HepG2 (cell line): ENCODE measurements at regions not wholly inside any gene's neighbourhood (a gene's known extent, or its start where the extent isn't known, plus 50 kb on each side); places are given as distances from the start of the nearest gene placed in this dataset.
A peak's percentile ranks its signal among the peaks of the same experiment; 100 is the strongest.

ENCODE experiments used
- ATAC-seq: fragments of 200-7000 bp; cut with Tn5 transposase; 3 replicates; pipeline ENCODE4 v1.9.1; 2020; ENCODE audit warnings: mild to moderate bottlenecking, moderate library complexity
- BruUV-seq: library from RNA; stranded (reverse); fragments of 400-500 nt; replicated peaks from 2 replicates; lab custom pipeline; 2021; lab: Mats Ljungman, UMichigan
- CTCF ChIA-PET: fragments of 300-600 bp; formaldehyde crosslinking; extraction: SDS; loops from one replicate; lab custom pipeline; 2021; ENCODE audit warnings: low total read pairs, inconsistent platforms, low intra/inter-chr PET ratio; lab: Yijun Ruan, JAX
- POLR2A ChIA-PET: fragments of 350-600 bp; sonication (Branson Sonifier 250); formaldehyde crosslinking; loops from one replicate; lab custom pipeline; 2020; ENCODE audit warnings: antibody characterized with exemption, inconsistent platforms; lab: Yijun Ruan, JAX
- DNase-seq: peaks from one replicate; pipeline ENCODE4 v3.0.0-alpha.2; 2015; ENCODE audit warnings: low spot score
- FAIRE-seq: peaks from 3 replicates; lab custom pipeline; 2011; peaks lifted over from hg19 to GRCh38; lab: Jason Lieb, UNC
- H2AFZ ChIP-seq: one replicate; pipeline ENCODE4 v1.6.1; 2011; ENCODE audit warnings: low read length, inconsistent platforms
- H3K27ac ChIP-seq: fragments of 300-600 bp; 3 replicates; pipeline ENCODE4 v1.8.0; 2011; ENCODE audit warnings: mixed run types, mild to moderate bottlenecking, mixed read lengths, low read length, inconsistent platforms; ENCODE audit not compliant: insufficient read depth; ENCODE audit errors: extremely low read length
- H3K27me3 ChIP-seq, 2 experiments: fragments of 200-600 bp in 1 of 2; 2 replicates in 1 of 2; 3 replicates in 1 of 2; pipeline versions ENCODE4 v1.6.0 to v1.8.0; 2011; ENCODE audit warnings: low read length in 2 of 2, mild to moderate bottlenecking in 2 of 2, moderate library complexity in 2 of 2, inconsistent platforms in 1 of 2; ENCODE audit not compliant: insufficient read depth in 2 of 2, control insufficient read depth in 1 of 2
- H3K36me3 ChIP-seq, 2 experiments: fragments of 200-600 bp in 1 of 2; replicated peaks in 1 of 2; 2 replicates in 1 of 2; 3 replicates in 1 of 2; pipeline versions ENCODE4 v1.5.1 to v1.8.0; 2011; ENCODE audit warnings: low read length in 2 of 2, inconsistent platforms in 1 of 2; ENCODE audit not compliant: insufficient read depth in 2 of 2, control insufficient read depth in 1 of 2
- H3K4me1 ChIP-seq: 2 replicates; pipeline ENCODE4 v1.5.1; 2012; ENCODE audit warnings: low read length, inconsistent platforms; ENCODE audit not compliant: insufficient read depth
- H3K4me2 ChIP-seq: 2 replicates; pipeline ENCODE4 v1.6.0; 2011; ENCODE audit warnings: low read depth, low read length, inconsistent platforms
- H3K4me3 ChIP-seq, 3 experiments: fragments of 200-600 bp in 1 of 3; sonication (generic), shearing (Covaris generic) in 1 of 3; replicated peaks in 1 of 3; 2 replicates each; pipeline ENCODE4 v1.5.1; 2011 to 2016; ENCODE audit warnings: low read length in 3 of 3, inconsistent platforms in 2 of 3, low read depth in 2 of 3, mild to moderate bottlenecking in 2 of 3, control low read depth in 1 of 3, mixed read lengths in 1 of 3; ENCODE audit not compliant: insufficient read depth in 1 of 3
- H3K79me2 ChIP-seq: one replicate; pipeline ENCODE4 v1.6.1; 2011; ENCODE audit warnings: low read length, inconsistent platforms; ENCODE audit not compliant: insufficient read depth
- H3K9ac ChIP-seq: 2 replicates; pipeline ENCODE4 v1.6.0; 2011; ENCODE audit warnings: mild to moderate bottlenecking, low read depth, low read length, inconsistent platforms; ENCODE audit not compliant: insufficient read depth
- H3K9me3 ChIP-seq: 2 replicates; pipeline ENCODE4 v1.5.1; 2012; ENCODE audit warnings: mild to moderate bottlenecking, low read length
- H4K20me1 ChIP-seq: 2 replicates; pipeline ENCODE4 v1.6.0; 2011; ENCODE audit warnings: inconsistent platforms, mild to moderate bottlenecking, low read length, moderate library complexity; ENCODE audit not compliant: insufficient read depth
- CENPX ChIP-seq: sonication (generic); formaldehyde crosslinking; IDR thresholded peaks from 2 replicates; pipeline ENCODE4 v1.9.0; 2021; ENCODE audit warnings: mild to moderate bottlenecking, missing genetic modification reagents, moderate library complexity
- FOXK2 ChIP-seq: fragments of 450-650 bp; IDR thresholded peaks from 2 replicates; pipeline ENCODE4 v1.6.1; 2016
- GTF3A ChIP-seq: sonication (generic); formaldehyde crosslinking; conservative IDR thresholded peaks from 2 replicates; pipeline ENCODE4 v1.4.0; 2020; ENCODE audit warnings: mild to moderate bottlenecking, missing genetic modification reagents
- HNRNPLL ChIP-seq: fragments of 200-400 bp; formaldehyde crosslinking; IDR thresholded peaks from 2 replicates; pipeline ENCODE4 v1.6.1; 2017; ENCODE audit warnings: mild to moderate bottlenecking, low read depth, low read length; ENCODE audit not compliant: poor library complexity, severe bottlenecking
- NFIB ChIP-seq: sonication (generic); formaldehyde crosslinking; IDR thresholded peaks from 2 replicates; pipeline ENCODE4 v1.9.0; 2021; ENCODE audit warnings: missing genetic modification reagents, mild to moderate bottlenecking, borderline replicate concordance
- NFYC ChIP-seq: IDR thresholded peaks from 2 replicates; pipeline ENCODE4 v1.6.1; 2016; ENCODE audit warnings: missing genetic modification reagents, missing compliant biosample characterization
- PHF8 ChIP-seq: sonication (generic); formaldehyde crosslinking; IDR thresholded peaks from 2 replicates; pipeline ENCODE4 v1.5.0; 2020; ENCODE audit warnings: missing genetic modification reagents
- POLR2AphosphoS2 ChIP-seq: IDR thresholded peaks from 2 replicates; pipeline ENCODE4 v1.6.1; 2011; ENCODE audit warnings: low read depth, low read length, improper control_type of control experiment
- RFX5 ChIP-seq: IDR thresholded peaks from 2 replicates; pipeline ENCODE4 v1.6.1; 2011; ENCODE audit warnings: low read depth, low read length, improper control_type of control experiment
- SIN3A ChIP-seq: IDR thresholded peaks from 2 replicates; pipeline ENCODE4 v1.6.1; 2011; ENCODE audit warnings: low read depth, mild to moderate bottlenecking, control low read depth, low read length, borderline replicate concordance
- SOX6 ChIP-seq, 2 experiments: fragments of 450-650 bp in 1 of 2; sonication (generic) in 1 of 2; formaldehyde crosslinking in 1 of 2; IDR thresholded peaks; 2 replicates each; pipeline versions ENCODE4 v1.4.0 to v1.6.1; 2017 to 2020; ENCODE audit warnings: antibody characterized with exemption in 1 of 2, mild to moderate bottlenecking in 1 of 2, missing genetic modification reagents in 1 of 2
- TGIF2 ChIP-seq: IDR thresholded peaks from 2 replicates; pipeline ENCODE4 v1.6.1; 2016; ENCODE audit warnings: control low read depth, missing compliant biosample characterization
- YEATS4 ChIP-seq: sonication (generic); formaldehyde crosslinking; IDR thresholded peaks from 2 replicates; pipeline ENCODE4 v1.4.0; 2020; ENCODE audit warnings: missing genetic modification reagents, borderline replicate concordance
- ZC3H13 ChIP-seq: sonication (generic); formaldehyde crosslinking; IDR thresholded peaks from 2 replicates; pipeline ENCODE4 v1.8.1; 2023; ENCODE audit warnings: mild to moderate bottlenecking, missing genetic modification reagents, moderate library complexity
- ZNF160 ChIP-seq: sonication (generic); formaldehyde crosslinking; IDR thresholded peaks from 2 replicates; pipeline ENCODE4 v1.8.0; 2022; ENCODE audit warnings: mild to moderate bottlenecking, inconsistent platforms, missing genetic modification reagents
- ZNF713 ChIP-seq: sonication (generic); formaldehyde crosslinking; IDR thresholded peaks from 2 replicates; pipeline ENCODE4 v1.4.0; 2020; ENCODE audit warnings: mild to moderate bottlenecking, missing genetic modification reagents
- ZNF776 ChIP-seq: sonication (generic); formaldehyde crosslinking; IDR thresholded peaks from 2 replicates; pipeline ENCODE4 v1.4.0; 2020; ENCODE audit warnings: mild to moderate bottlenecking, missing genetic modification reagents
- ZNF788 ChIP-seq: sonication (generic); formaldehyde crosslinking; IDR thresholded peaks from 2 replicates; pipeline ENCODE4 v1.5.0; 2020; ENCODE audit warnings: mild to moderate bottlenecking, missing genetic modification reagents, borderline replicate concordance
- WGBS: methylation state at CpG from one replicate; pipeline ENCODE4 v1.1.6; 2017; ENCODE audit warnings: low lambda C conversion rate; 5-methylcytosine and 5-hydroxymethylcytosine counted together
- in situ Hi-C: cut with HindIII; loops from 2 replicates; pipeline ENCODE4 v1.10.0; 2017; ENCODE audit warnings: low pct_unique_long_range_greater_than_20kb; ENCODE audit not compliant: extremely low pct_ligation_motif_present
- intact Hi-C: fragments of 100-400 bp; cut with micrococcal nuclease; formaldehyde crosslinking; loops from one replicate; pipeline ENCODE4 v1.10.0; 2022; ENCODE audit not compliant: unreplicated experiment
- TF ChIP-seq, protein P1 (sequence below): sonication (generic); formaldehyde crosslinking; IDR thresholded peaks from 2 replicates; pipeline ENCODE4 v1.8.0; 2022; ENCODE audit warnings: missing genetic modification reagents, mild to moderate bottlenecking, inconsistent platforms, borderline replicate concordance
- TF ChIP-seq, protein P2 (sequence below): sonication (generic); formaldehyde crosslinking; IDR thresholded peaks from 2 replicates; pipeline ENCODE4 v1.5.1; 2020; ENCODE audit warnings: missing genetic modification reagents, mild to moderate bottlenecking, borderline replicate concordance

DNA sequence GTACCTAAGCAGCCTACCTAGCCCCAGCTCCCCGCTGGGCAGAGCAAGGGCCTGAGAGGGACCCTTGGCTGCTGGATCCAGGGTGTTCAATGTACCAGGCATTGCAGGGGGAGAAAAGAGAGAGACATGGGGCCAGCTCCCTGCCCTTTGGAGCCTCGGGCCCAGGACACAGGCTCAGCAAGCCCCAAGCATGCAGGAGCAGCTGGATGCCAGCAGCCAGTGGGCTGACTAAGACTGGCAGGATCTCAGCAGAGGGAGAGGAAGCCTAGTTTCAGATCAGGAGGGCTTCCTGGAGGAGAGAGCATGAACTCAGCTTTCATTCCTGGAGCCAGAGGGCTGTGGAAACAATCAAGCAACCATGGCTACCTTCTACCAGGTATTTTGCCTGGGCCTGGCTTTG lies 82.0 kb upstream of the NKD1 start:
- ATAC-seq (no peak), FAIRE-seq (no peak), DNase-seq (no peak)
- WGBS: 70% methylated on average over 2 of the region's 2 CpGs
- H3K4me1 ChIP-seq: peaks cover 94% of the 10 kb centered on the region
- no peak overlapping the region for H3K4me3 ChIP-seq
- CTCF ChIA-PET: no interaction called here
- H3K9me3 ChIP-seq: peaks cover 7% of the 10 kb centered on the region
- H3K9ac ChIP-seq: peak overlapping the region; percentile 32; the same call in 1 of the 2 replicates
- peak overlapping the region; percentile 92 for H3K27ac ChIP-seq
- in situ Hi-C loops: loop anchor here (5.0 kb wide), 2 partner anchors 41 to 81 kb away; partner anchors contain the start of gene NKD1
- H3K27me3 ChIP-seq: no peaks in the 10 kb centered on the region
- no peak overlapping the region for H3K4me2 ChIP-seq
- POLR2A ChIA-PET: interaction anchor here (1.0 to 9.6 kb wide), 7 partner anchors 40 to 96 kb away, joined by 3 to 66 read pairs (median 3); partner anchors contain the start of gene NKD1
- intact Hi-C loops: loop anchor here (5.0 kb wide), 3 partner anchors 41 to 94 kb away; no protein-coding TSS in a partner anchor
- H3K36me3 ChIP-seq: no peaks in the 10 kb centered on the region
- H2AFZ ChIP-seq: peak overlapping the region; percentile 59
- H3K79me2 ChIP-seq: no peaks in the 10 kb centered on the region
- no TSS peak for BruUV-seq
- H4K20me1 ChIP-seq: no peaks in the 10 kb centered on the region
- TF ChIP-seq SIN3A (no peak), RFX5 (no peak), NFIB (CRISPR knock-in tag) (no peak), ZNF776 (CRISPR knock-in tag) (no peak), ZNF160 (CRISPR knock-in tag) (no peak), CENPX (CRISPR knock-in tag) (no peak), PHF8 (peak; percentile 9; the same call in 1 of the 2 replicates), HNRNPLL (no peak), ZNF788 (CRISPR knock-in tag) (no peak), ZNF713 (CRISPR knock-in tag) (no peak), NFYC (CRISPR knock-in tag) (no peak), POLR2AphosphoS2 (no peak), ZC3H13 (CRISPR knock-in tag) (no peak), YEATS4 (no peak), GTF3A (CRISPR knock-in tag) (no peak), SOX6 (IDR thresholded peaks at IDR 0.05) (no peak), SOX6 (CRISPR knock-in tag; IDR thresholded peaks at IDR 0.05) (no peak), FOXK2 (no peak), TGIF2 (CRISPR knock-in tag) (0 out of 2 replicates have a peak, but pooled peaks have one; percentile 23)
- TF ChIP-seq, protein P1, sequence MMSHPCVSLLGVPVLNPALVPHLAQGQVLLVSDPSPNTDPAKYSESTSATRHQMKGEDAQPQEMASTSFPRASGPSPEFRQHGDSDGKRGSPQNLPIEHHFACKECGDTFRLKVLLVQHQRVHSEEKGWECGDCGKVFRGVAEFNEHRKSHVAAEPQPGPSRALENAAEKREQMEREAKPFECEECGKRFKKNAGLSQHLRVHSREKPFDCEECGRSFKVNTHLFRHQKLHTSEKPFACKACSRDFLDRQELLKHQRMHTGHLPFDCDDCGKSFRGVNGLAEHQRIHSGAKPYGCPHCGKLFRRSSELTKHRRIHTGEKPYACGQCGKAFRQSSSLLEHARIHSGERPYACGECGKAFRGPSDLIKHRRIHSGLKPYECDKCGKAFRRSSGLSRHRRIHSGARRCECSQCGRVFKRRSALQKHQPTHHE (CRISPR knock-in tag): no peak
- TF ChIP-seq, protein P2, sequence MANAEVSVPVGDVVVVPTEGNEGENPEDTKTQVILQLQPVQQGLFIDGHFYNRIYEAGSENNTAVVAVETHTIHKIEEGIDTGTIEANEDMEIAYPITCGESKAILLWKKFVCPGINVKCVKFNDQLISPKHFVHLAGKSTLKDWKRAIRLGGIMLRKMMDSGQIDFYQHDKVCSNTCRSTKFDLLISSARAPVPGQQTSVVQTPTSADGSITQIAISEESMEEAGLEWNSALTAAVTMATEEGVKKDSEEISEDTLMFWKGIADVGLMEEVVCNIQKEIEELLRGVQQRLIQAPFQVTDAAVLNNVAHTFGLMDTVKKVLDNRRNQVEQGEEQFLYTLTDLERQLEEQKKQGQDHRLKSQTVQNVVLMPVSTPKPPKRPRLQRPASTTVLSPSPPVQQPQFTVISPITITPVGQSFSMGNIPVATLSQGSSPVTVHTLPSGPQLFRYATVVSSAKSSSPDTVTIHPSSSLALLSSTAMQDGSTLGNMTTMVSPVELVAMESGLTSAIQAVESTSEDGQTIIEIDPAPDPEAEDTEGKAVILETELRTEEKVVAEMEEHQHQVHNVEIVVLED: no peak
